ENCODE measurements at regions not wholly inside any gene's neighbourhood (a gene's known extent, or its start where the extent isn't known, plus 50 kb on each side); places are given as distances from the start of the nearest gene placed in this dataset.

DNA sequence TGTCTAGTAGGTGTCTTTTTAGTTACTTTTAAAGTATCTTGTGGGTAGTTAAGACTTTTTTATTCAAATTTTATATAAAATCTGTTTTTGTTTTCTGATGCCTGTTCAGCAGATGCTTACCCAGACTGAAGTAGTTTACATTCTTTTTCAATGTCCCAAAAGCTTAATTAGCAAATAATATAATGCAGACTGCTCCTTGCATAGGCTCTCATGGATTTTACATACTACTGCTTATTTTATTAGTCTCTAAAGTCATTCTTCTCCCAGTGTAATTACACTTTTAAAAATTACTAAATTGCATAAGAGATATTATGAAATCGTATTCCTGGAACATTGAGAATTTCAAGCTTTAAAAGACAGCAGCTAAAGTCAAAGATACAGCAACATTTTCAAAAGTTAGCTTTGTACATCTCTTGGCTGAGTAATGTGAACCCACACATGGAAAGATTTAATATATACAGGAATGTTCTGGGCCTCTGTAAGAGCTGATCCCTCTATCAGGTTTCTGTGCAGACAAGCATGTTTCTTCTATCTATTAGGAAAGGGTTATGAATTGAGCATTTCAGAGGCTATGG, 148.4 kb upstream of the SPRY1 start:
- TF ChIP-seq, protein P1, sequence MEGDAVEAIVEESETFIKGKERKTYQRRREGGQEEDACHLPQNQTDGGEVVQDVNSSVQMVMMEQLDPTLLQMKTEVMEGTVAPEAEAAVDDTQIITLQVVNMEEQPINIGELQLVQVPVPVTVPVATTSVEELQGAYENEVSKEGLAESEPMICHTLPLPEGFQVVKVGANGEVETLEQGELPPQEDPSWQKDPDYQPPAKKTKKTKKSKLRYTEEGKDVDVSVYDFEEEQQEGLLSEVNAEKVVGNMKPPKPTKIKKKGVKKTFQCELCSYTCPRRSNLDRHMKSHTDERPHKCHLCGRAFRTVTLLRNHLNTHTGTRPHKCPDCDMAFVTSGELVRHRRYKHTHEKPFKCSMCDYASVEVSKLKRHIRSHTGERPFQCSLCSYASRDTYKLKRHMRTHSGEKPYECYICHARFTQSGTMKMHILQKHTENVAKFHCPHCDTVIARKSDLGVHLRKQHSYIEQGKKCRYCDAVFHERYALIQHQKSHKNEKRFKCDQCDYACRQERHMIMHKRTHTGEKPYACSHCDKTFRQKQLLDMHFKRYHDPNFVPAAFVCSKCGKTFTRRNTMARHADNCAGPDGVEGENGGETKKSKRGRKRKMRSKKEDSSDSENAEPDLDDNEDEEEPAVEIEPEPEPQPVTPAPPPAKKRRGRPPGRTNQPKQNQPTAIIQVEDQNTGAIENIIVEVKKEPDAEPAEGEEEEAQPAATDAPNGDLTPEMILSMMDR (conservative IDR thresholded peaks at IDR 0.05), result no peak
- Mint-ChIP-seq H3K9me3 (no peaks in the 10 kb centered on the region), H3K4me3 (no peak overlapping the region), H3K27me3 (ENCODE audit: low read depth) (no peaks in the 10 kb centered on the region), H3K27ac (ENCODE audit: unreplicated experiment) (no peak overlapping the region), H3K36me3 (ENCODE audit: low read depth) (peaks cover 3% of the 10 kb centered on the region), H3K4me1 (peaks cover 30% of the 10 kb centered on the region)
- DNase-seq (ENCODE audit: low read depth, low spot score), result no peak

DNA sequence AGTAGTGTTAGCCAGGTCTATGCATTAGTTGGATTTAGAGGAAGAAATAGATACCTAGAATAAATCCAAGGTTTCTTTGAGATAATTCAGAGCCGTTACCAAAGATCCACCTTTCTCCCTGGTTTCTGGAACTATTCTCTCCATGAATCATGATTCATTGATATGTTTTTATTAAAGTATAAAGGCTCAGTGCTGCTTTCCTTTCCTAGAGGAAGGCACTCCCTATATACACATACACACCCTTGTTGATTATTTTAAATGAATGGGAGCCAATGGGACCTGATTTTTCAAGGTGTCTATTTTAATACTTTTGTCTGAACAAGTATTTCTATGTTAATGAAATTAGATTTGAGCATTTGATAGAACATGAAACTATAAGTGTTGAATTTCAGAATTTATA, 146.8 kb upstream of the SPRY1 start:
- H3K27ac Mint-ChIP-seq (ENCODE audit: unreplicated experiment), result no peak overlapping the region
- H3K4me3 Mint-ChIP-seq, result no peak overlapping the region
- DNase-seq (ENCODE audit: low read depth, low spot score), result no peak
- TF ChIP-seq, protein P1 (conservative IDR thresholded peaks at IDR 0.05), result no peak
- no peaks in the 10 kb centered on the region for H3K9me3 Mint-ChIP-seq
- H3K27me3 Mint-ChIP-seq (ENCODE audit: low read depth), result no peaks in the 10 kb centered on the region
- H3K36me3 Mint-ChIP-seq (ENCODE audit: low read depth), result no peaks in the 10 kb centered on the region
- peaks cover 20% of the 10 kb centered on the region for H3K4me1 Mint-ChIP-seq

GRCh38 chr4:123250843-123251242, 145.8 kb upstream of the SPRY1 start:
- TF ChIP-seq, protein P1 (conservative IDR thresholded peaks at IDR 0.05), result no peak
- Mint-ChIP-seq H3K27me3 (ENCODE audit: low read depth) (no peaks in the 10 kb centered on the region), H3K4me3 (no peak overlapping the region), H3K9me3 (no peaks in the 10 kb centered on the region), H3K27ac (ENCODE audit: unreplicated experiment) (no peak overlapping the region), H3K4me1 (peaks cover 13% of the 10 kb centered on the region), H3K36me3 (ENCODE audit: low read depth) (no peaks in the 10 kb centered on the region)
- no peak for DNase-seq (ENCODE audit: low read depth, low spot score)

GRCh38 chr4:123255971-123256370, 140.6 kb upstream of the SPRY1 start:
- peaks cover 19% of the 10 kb centered on the region for H3K4me1 Mint-ChIP-seq
- no peak overlapping the region for H3K4me3 Mint-ChIP-seq
- peaks cover 3% of the 10 kb centered on the region for H3K36me3 Mint-ChIP-seq (ENCODE audit: low read depth)
- H3K27ac Mint-ChIP-seq (ENCODE audit: unreplicated experiment), result no peak overlapping the region
- no peak for DNase-seq (ENCODE audit: low read depth, low spot score)
- H3K9me3 Mint-ChIP-seq, result no peaks in the 10 kb centered on the region
- TF ChIP-seq, protein P1 (conservative IDR thresholded peaks at IDR 0.05), result no peak
- H3K27me3 Mint-ChIP-seq (ENCODE audit: low read depth), result no peaks in the 10 kb centered on the region

GRCh38 chr4:123256901-123257300, 139.7 kb upstream of the SPRY1 start:
- TF ChIP-seq, protein P1 (conservative IDR thresholded peaks at IDR 0.05), result no peak
- no peak for DNase-seq (ENCODE audit: low read depth, low spot score)
- peaks cover 22% of the 10 kb centered on the region for H3K4me1 Mint-ChIP-seq
- H3K27ac Mint-ChIP-seq (ENCODE audit: unreplicated experiment), result no peak overlapping the region
- no peaks in the 10 kb centered on the region for H3K9me3 Mint-ChIP-seq
- H3K4me3 Mint-ChIP-seq, result no peak overlapping the region
- H3K36me3 Mint-ChIP-seq (ENCODE audit: low read depth), result peaks cover 3% of the 10 kb centered on the region
- no peaks in the 10 kb centered on the region for H3K27me3 Mint-ChIP-seq (ENCODE audit: low read depth)
